ENCODE measurements at regions not wholly inside any gene's neighbourhood (a gene's known extent, or its start where the extent isn't known, plus 50 kb on each side); places are given as distances from the start of the nearest gene placed in this dataset.
A peak's percentile ranks its signal among the peaks of the same experiment; 100 is the strongest.

- Histone ChIP-seq H3K4me3 (ENCODE audit: low read length) (no peak overlapping the region), H3K4me1 (ENCODE audit: low read length) (peaks cover 4% of the 10 kb centered on the region; the same call in 1 of the 2 replicates), H3K9me3 (replicated peaks; ENCODE audit: insufficient read depth, low read length) (no peaks in the 10 kb centered on the region), H3K4me2 (ENCODE audit: low read depth, low read length) (no peak overlapping the region), H3K9ac (ENCODE audit: low read length) (no peak overlapping the region), H3K27me3 (replicated peaks; ENCODE audit: insufficient read depth, low read length) (no peaks in the 10 kb centered on the region), H3K79me2 (ENCODE audit: low read length) (no peaks in the 10 kb centered on the region), H3K36me3 (replicated peaks; ENCODE audit: insufficient read depth, low read length) (no peaks in the 10 kb centered on the region), H2AFZ (ENCODE audit: low read length) (no peak overlapping the region), H3F3A (ENCODE audit: insufficient read depth, low read length) (no peaks in the 10 kb centered on the region), H3K9me2 (replicated peaks; ENCODE audit: insufficient read depth, low read length) (no peaks in the 10 kb centered on the region), H4K20me1 (ENCODE audit: insufficient read depth, low read length) (no peaks in the 10 kb centered on the region), H3K27ac (ENCODE audit: low read length) (no peak overlapping the region)
- no peak for DNase-seq
- TF ChIP-seq EZH2 (optimal IDR thresholded peaks at IDR 0.05; ENCODE audit: low read depth, low read length) (no peak), EZH2phosphoT487 (IDR thresholded peaks at IDR 0.05; ENCODE audit: low read length) (no peak), CTCF (IDR thresholded peaks at IDR 0.05; ENCODE audit: low read length) (no peak)
Measured at GRCh38 chr15:69610858-69611257, 158.2 kb downstream of the RPLP1 start.

GRCh38 chr15:69612112-69612511 lies 159.5 kb downstream of the RPLP1 start:
- H3K4me2 ChIP-seq (ENCODE audit: low read depth, low read length), result no peak overlapping the region
- no peaks in the 10 kb centered on the region for H3K9me3 ChIP-seq (replicated peaks; ENCODE audit: insufficient read depth, low read length)
- H3K79me2 ChIP-seq (ENCODE audit: low read length), result no peaks in the 10 kb centered on the region
- no peaks in the 10 kb centered on the region for H3K36me3 ChIP-seq (replicated peaks; ENCODE audit: insufficient read depth, low read length)
- no peaks in the 10 kb centered on the region for H3K27me3 ChIP-seq (replicated peaks; ENCODE audit: insufficient read depth, low read length)
- no peak overlapping the region for H3K27ac ChIP-seq (ENCODE audit: low read length)
- H4K20me1 ChIP-seq (ENCODE audit: insufficient read depth, low read length), result no peaks in the 10 kb centered on the region
- H2AFZ ChIP-seq (ENCODE audit: low read length), result no peak overlapping the region
- no peaks in the 10 kb centered on the region for H3K9me2 ChIP-seq (replicated peaks; ENCODE audit: insufficient read depth, low read length)
- peaks cover 4% of the 10 kb centered on the region; the same call in 1 of the 2 replicates for H3K4me1 ChIP-seq (ENCODE audit: low read length)
- no peak overlapping the region for H3K4me3 ChIP-seq (ENCODE audit: low read length)
- H3K9ac ChIP-seq (ENCODE audit: low read length), result no peak overlapping the region
- no peaks in the 10 kb centered on the region for H3F3A ChIP-seq (ENCODE audit: insufficient read depth, low read length)
- TF ChIP-seq CTCF (IDR thresholded peaks at IDR 0.05; ENCODE audit: low read length) (no peak), EZH2phosphoT487 (IDR thresholded peaks at IDR 0.05; ENCODE audit: low read length) (no peak), EZH2 (optimal IDR thresholded peaks at IDR 0.05; ENCODE audit: low read depth, low read length) (no peak)
- DNase-seq, result peak; percentile 68

- H3K4me2 ChIP-seq (ENCODE audit: low read depth, low read length), result no peak overlapping the region
- peaks cover 4% of the 10 kb centered on the region; the same call in 1 of the 2 replicates for H3K4me1 ChIP-seq (ENCODE audit: low read length)
- H3K4me3 ChIP-seq (ENCODE audit: low read length), result no peak overlapping the region
- no peaks in the 10 kb centered on the region for H3K9me3 ChIP-seq (replicated peaks; ENCODE audit: insufficient read depth, low read length)
- H4K20me1 ChIP-seq (ENCODE audit: insufficient read depth, low read length), result no peaks in the 10 kb centered on the region
- no peak for DNase-seq
- H3K9ac ChIP-seq (ENCODE audit: low read length), result no peak overlapping the region
- TF ChIP-seq CTCF (IDR thresholded peaks at IDR 0.05; ENCODE audit: low read length) (no peak), EZH2phosphoT487 (IDR thresholded peaks at IDR 0.05; ENCODE audit: low read length) (no peak), EZH2 (optimal IDR thresholded peaks at IDR 0.05; ENCODE audit: low read depth, low read length) (no peak)
- no peaks in the 10 kb centered on the region for H3K36me3 ChIP-seq (replicated peaks; ENCODE audit: insufficient read depth, low read length)
- no peaks in the 10 kb centered on the region for H3F3A ChIP-seq (ENCODE audit: insufficient read depth, low read length)
- no peak overlapping the region for H3K27ac ChIP-seq (ENCODE audit: low read length)
- H2AFZ ChIP-seq (ENCODE audit: low read length), result no peak overlapping the region
- H3K27me3 ChIP-seq (replicated peaks; ENCODE audit: insufficient read depth, low read length), result no peaks in the 10 kb centered on the region
- no peaks in the 10 kb centered on the region for H3K9me2 ChIP-seq (replicated peaks; ENCODE audit: insufficient read depth, low read length)
- no peaks in the 10 kb centered on the region for H3K79me2 ChIP-seq (ENCODE audit: low read length)
Measured at GRCh38 chr15:69613182-69613581, 160.6 kb downstream of the RPLP1 start.

Measured in MM.1S (cell line).